ENCODE measurements at regions not wholly inside any gene's neighbourhood (a gene's known extent, or its start where the extent isn't known, plus 50 kb on each side); places are given as distances from the start of the nearest gene placed in this dataset.

DNA sequence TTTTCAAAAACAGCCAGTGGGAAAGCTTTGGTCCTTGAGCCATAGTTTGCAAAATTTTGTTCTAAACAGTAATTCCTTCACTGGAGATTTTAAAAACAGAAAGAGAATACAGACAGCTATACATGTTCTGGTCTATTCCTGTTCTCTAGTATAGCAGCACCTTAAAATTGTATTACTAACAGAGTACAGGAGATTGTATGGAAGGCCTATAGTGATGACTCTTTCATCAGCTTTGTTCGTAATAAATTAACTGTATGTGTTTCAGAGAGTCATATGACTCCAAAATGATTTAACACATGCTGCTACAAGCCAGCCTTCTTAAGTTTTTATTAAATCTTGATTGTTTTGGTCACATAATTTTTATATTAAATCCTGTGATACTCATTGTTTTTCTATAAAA is 1124.6 kb upstream of the FAM98A start:
- Histone ChIP-seq H3K27ac (ENCODE audit: low read depth, low read length, poor library complexity, severe bottlenecking) (no peak overlapping the region), H3K9me2 (ENCODE audit: insufficient read depth, low read length) (no peaks in the 10 kb centered on the region), H3K9me3 (ENCODE audit: low read length) (no peaks in the 10 kb centered on the region), H3K4me3 (ENCODE audit: low read depth, low read length, poor library complexity, severe bottlenecking) (no peak overlapping the region), H3K36me3 (ENCODE audit: insufficient read depth, low read length) (no peaks in the 10 kb centered on the region), H3K4me1 (ENCODE audit: insufficient read depth, low read length, poor library complexity, severe bottlenecking) (no peaks in the 10 kb centered on the region), H3K79me2 (ENCODE audit: insufficient read depth, low read depth, low read length) (no peaks in the 10 kb centered on the region), H2AFZ (ENCODE audit: low read length) (no peak overlapping the region), H4K20me1 (ENCODE audit: insufficient read depth, low read length) (no peaks in the 10 kb centered on the region), H3K4me2 (ENCODE audit: low read length) (no peak overlapping the region)
- no TSS peak for BruUV-seq (replicated peaks)
- no peak for DNase-seq (ENCODE audit: low spot score)
- TF ChIP-seq, protein P1, sequence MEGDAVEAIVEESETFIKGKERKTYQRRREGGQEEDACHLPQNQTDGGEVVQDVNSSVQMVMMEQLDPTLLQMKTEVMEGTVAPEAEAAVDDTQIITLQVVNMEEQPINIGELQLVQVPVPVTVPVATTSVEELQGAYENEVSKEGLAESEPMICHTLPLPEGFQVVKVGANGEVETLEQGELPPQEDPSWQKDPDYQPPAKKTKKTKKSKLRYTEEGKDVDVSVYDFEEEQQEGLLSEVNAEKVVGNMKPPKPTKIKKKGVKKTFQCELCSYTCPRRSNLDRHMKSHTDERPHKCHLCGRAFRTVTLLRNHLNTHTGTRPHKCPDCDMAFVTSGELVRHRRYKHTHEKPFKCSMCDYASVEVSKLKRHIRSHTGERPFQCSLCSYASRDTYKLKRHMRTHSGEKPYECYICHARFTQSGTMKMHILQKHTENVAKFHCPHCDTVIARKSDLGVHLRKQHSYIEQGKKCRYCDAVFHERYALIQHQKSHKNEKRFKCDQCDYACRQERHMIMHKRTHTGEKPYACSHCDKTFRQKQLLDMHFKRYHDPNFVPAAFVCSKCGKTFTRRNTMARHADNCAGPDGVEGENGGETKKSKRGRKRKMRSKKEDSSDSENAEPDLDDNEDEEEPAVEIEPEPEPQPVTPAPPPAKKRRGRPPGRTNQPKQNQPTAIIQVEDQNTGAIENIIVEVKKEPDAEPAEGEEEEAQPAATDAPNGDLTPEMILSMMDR (conservative IDR thresholded peaks at IDR 0.05; ENCODE audit: low read length), result no peak
- no peak for TF ChIP-seq EZH2phosphoT487 (IDR thresholded peaks at IDR 0.05; ENCODE audit: borderline replicate concordance, low read depth, low read length)
- CTCF ChIA-PET (ENCODE audit: unreplicated experiment), result no interaction called here
- POLR2A ChIA-PET, result no interaction called here
- intact Hi-C loops (cut with micrococcal nuclease; ENCODE audit: unreplicated experiment), result no loop called here

DNA sequence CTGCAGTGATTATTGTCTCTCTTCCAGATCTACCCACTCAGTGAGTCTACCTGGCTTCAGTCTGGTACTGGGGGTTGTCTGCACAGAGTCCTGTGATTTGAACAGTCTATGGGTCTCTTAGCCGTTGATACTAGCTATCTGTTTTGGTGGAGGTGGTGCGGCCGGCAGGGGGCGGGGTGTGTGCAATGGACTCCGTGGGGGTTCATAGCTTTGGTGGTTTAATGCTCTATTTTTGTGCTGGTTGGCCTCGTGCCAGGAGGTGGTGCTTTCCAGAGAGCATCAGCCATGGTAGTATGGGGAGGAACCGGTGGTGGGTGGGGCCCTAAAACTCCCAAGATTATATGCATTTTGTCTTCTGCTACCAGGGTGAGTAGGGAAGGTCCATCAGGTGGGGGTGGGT is 1120.1 kb upstream of the FAM98A start:
- Histone ChIP-seq H3K4me2 (ENCODE audit: low read length) (no peak overlapping the region), H3K36me3 (ENCODE audit: insufficient read depth, low read length) (no peaks in the 10 kb centered on the region), H3K27ac (ENCODE audit: low read depth, low read length, poor library complexity, severe bottlenecking) (no peak overlapping the region), H2AFZ (ENCODE audit: low read length) (no peak overlapping the region), H3K9me3 (ENCODE audit: low read length) (no peaks in the 10 kb centered on the region), H3K79me2 (ENCODE audit: insufficient read depth, low read depth, low read length) (no peaks in the 10 kb centered on the region), H3K4me1 (ENCODE audit: insufficient read depth, low read length, poor library complexity, severe bottlenecking) (no peaks in the 10 kb centered on the region), H4K20me1 (ENCODE audit: insufficient read depth, low read length) (no peaks in the 10 kb centered on the region), H3K4me3 (ENCODE audit: low read depth, low read length, poor library complexity, severe bottlenecking) (no peak overlapping the region), H3K9me2 (ENCODE audit: insufficient read depth, low read length) (no peaks in the 10 kb centered on the region)
- no peak for DNase-seq (ENCODE audit: low spot score)
- no TSS peak for BruUV-seq (replicated peaks)
- CTCF ChIA-PET (ENCODE audit: unreplicated experiment), result no interaction called here
- intact Hi-C loops (cut with micrococcal nuclease; ENCODE audit: unreplicated experiment), result no loop called here
- TF ChIP-seq, protein P1 (conservative IDR thresholded peaks at IDR 0.05; ENCODE audit: low read length), result no peak
- TF ChIP-seq EZH2phosphoT487 (IDR thresholded peaks at IDR 0.05; ENCODE audit: borderline replicate concordance, low read depth, low read length), result no peak
- POLR2A ChIA-PET, result no interaction called here

DNA sequence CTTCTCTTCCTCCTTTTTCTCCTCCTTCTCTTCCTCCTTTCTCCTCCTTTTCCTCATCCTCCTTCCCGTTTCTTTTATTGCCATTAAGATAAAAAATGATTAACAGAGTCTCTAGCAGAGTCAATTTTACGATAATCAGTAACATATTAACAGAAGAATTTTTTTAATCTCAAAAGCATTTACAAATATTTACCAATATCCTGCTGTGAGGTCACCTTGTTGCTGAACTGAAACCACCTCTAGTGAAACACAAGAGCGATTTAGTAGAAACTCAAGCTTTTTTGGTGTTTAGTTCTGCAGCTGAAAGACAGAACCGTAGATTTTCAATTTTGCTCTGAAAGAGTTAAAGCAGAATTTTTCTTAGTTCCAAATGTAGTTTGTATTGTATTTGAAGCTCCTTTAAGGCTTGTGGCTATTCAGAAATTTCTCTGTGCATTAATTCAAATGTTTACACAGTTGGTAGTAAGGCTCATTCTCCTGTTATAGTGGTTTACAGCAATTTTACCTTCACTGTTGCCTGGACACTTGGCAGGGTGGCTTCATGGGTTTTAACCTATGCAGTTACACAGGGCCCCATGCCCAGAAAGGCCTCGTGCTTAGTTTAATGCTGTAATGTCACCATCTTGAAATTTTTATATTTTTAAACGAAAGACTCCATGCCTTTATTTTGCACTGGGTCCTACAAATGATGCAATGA is 1106.6 kb upstream of the FAM98A start:
- H4K20me1 ChIP-seq (ENCODE audit: insufficient read depth, low read length), result no peaks in the 10 kb centered on the region
- H3K27ac ChIP-seq (ENCODE audit: low read depth, low read length, poor library complexity, severe bottlenecking), result no peak overlapping the region
- H3K79me2 ChIP-seq (ENCODE audit: insufficient read depth, low read depth, low read length), result no peaks in the 10 kb centered on the region
- no TSS peak for BruUV-seq (replicated peaks)
- TF ChIP-seq, protein P1 (conservative IDR thresholded peaks at IDR 0.05; ENCODE audit: low read length), result no peak
- no peak for TF ChIP-seq EZH2phosphoT487 (IDR thresholded peaks at IDR 0.05; ENCODE audit: borderline replicate concordance, low read depth, low read length)
- intact Hi-C loops (cut with micrococcal nuclease; ENCODE audit: unreplicated experiment), result no loop called here
- no peak overlapping the region for H3K4me2 ChIP-seq (ENCODE audit: low read length)
- no peaks in the 10 kb centered on the region for H3K9me3 ChIP-seq (ENCODE audit: low read length)
- DNase-seq (ENCODE audit: low spot score), result no peak
- H3K4me1 ChIP-seq (ENCODE audit: insufficient read depth, low read length, poor library complexity, severe bottlenecking), result no peaks in the 10 kb centered on the region
- no peaks in the 10 kb centered on the region for H3K9me2 ChIP-seq (ENCODE audit: insufficient read depth, low read length)
- no peaks in the 10 kb centered on the region for H3K36me3 ChIP-seq (ENCODE audit: insufficient read depth, low read length)
- H2AFZ ChIP-seq (ENCODE audit: low read length), result no peak overlapping the region
- ChIA-PET CTCF (ENCODE audit: unreplicated experiment) (no interaction called here), POLR2A (no interaction called here)
- no peak overlapping the region for H3K4me3 ChIP-seq (ENCODE audit: low read depth, low read length, poor library complexity, severe bottlenecking)

Data from OCI-LY7 (cell line).